GM12872 (cell line): ENCODE measurements at regions not wholly inside any gene's neighbourhood (a gene's known extent, or its start where the extent isn't known, plus 50 kb on each side); places are given as distances from the start of the nearest gene placed in this dataset.

Source experiments
- CTCF ChIP-seq: IDR thresholded peaks from 3 replicates; pipeline ENCODE4 v1.5.1; 2011; ENCODE audit warnings: low read depth, mild to moderate bottlenecking, low read length, moderate library complexity; ENCODE audit not compliant: insufficient read depth

- TF ChIP-seq CTCF, result no peak
These were observed 240.7 kb upstream of the PFKP start for GRCh38 chr10:2826675-2827074.

DNA sequence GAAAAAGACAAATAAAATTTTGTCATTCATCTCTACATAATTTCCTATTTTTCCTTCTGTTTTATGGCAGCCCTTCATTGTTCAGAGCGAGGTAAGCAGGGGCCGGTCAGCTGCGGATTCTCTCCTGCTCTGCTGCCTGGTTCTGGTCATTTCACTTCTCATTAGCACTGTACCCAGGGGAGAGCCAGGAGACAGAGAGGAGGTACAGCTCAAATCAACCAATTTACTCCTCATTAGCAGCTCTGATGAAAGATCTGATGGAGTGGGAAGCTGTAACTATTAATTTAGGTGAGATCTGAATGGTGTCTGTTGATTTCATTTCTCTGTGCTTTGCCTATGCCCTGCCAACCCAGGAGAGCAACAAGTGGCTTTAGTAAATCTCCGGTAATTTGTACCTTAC lies 241.5 kb upstream of the PFKP start:
- TF ChIP-seq CTCF, result no peak

GRCh38 chr10:2817940-2818636 lies 249.3 kb upstream of the PFKP start:
- no peak for TF ChIP-seq CTCF

DNA sequence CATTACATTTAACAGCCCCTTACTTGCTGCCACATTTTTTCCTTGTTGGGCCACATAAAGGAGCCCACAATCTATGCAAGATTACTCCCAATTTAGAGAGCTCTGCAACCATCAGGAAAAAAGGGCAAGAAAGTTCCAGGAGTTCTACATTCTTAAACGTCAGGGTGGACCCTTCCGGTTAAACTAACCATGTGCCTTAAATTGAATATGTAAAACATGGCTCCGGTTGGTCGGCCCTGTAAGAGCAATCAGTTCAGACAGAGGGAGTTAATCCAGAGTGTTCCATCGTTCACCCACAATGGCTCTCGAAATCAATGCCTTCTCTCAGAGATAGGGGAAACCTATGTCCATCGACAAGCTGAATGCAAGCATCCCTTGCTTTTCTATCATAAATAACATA lies 253.7 kb upstream of the PFKP start:
- no peak for TF ChIP-seq CTCF

DNA sequence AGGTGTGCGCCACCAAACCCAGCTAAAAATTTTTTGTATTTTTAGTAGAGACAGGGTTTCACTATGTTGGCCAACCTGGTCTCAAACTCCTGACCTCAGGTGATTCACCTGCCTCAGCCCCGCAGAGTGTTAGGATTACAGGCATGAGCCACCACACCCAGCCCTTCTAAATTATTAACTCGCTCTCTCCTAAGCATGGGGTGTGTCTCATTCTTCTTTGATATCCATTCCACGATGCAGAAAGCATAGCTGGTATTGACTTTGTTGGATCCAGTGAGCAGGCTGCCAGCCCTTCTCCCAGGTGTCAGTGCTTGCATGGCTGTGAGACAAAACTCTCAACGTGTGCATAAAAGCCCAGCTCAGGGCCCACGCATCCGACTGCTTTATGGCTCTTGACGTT lies 254.1 kb upstream of the PFKP start:
- TF ChIP-seq CTCF, result no peak

DNA sequence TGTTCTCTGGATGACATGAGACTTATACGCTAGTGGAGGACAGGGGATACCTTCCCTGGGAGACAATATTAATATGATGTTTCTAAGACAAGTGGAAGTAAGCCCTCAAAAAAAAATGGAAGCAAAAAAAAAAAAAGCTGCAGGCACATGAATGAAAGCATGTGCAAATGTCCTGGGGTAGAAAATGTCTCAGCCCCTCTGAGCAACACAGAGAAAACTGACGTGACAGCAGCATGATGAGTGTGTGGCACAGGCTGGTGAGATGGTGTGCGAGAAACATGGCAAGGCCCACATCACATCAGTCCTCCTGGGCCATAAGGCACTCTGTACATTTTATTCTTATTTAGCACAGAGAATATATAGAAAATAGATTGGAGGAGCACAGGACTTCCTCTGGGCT lies 254.7 kb upstream of the PFKP start:
- TF ChIP-seq CTCF, result no peak

DNA sequence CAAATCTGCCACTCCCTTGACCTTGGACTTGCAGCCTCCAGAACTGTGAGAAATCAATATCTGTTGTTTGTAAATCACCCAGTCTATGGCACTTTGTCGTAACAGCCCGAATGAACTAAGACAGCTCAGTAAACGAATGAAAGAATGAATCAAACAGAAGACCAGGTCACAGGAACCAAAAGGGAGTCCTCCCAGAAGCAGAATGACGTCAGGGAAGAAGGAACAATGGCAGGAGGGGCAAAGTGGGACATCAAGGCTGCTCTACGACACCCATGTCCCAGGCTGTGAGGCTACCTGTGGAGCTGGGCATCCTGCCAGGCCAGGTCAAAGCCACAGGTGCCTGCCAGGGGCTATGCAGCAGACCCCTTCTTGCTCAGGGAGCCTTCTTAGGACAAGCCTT lies 267.2 kb upstream of the PFKP start:
- no peak for TF ChIP-seq CTCF
